Activated CD4-positive, CD25-positive, alpha-beta regulatory T cell treated with anti-CD3 and anti-CD28 coated beads, Interleukin-2, amount 50 U/mL, for 16 hours (primary cell): ENCODE measurements at regions not wholly inside any gene's neighbourhood (a gene's known extent, or its start where the extent isn't known, plus 50 kb on each side); places are given as distances from the start of the nearest gene placed in this dataset.
"Not testable (repeated sequence)": the region's sequence is repeated elsewhere in the genome, so short reads cannot be mapped to it uniquely, and the experiment has no call there.

Experiments
- DNase-seq: peaks from one replicate; pipeline ENCODE4 v3.0.0-alpha.2; 2020; ENCODE audit warnings: low read depth, low spot score

- no peak for DNase-seq
These were observed 132.6 kb upstream of the ZEB1 start for GRCh38 chr10:31186225-31187000.

- DNase-seq, result no peak
These were observed 131.8 kb upstream of the ZEB1 start for GRCh38 chr10:31187182-31187581.

- DNase-seq, result no peak
These were observed 131.3 kb upstream of the ZEB1 start for GRCh38 chr10:31187607-31188210.

- no peak for DNase-seq
These were observed 130.1 kb upstream of the ZEB1 start for GRCh38 chr10:31188792-31189406.

GRCh38 chr10:31190488-31190887 is 128.5 kb upstream of the ZEB1 start:
- DNase-seq, result no peak

- DNase-seq, result no peak
These were observed 126.5 kb upstream of the ZEB1 start for GRCh38 chr10:31192475-31192874.

- DNase-seq, result no peak
These were observed 124.0 kb upstream of the ZEB1 start for GRCh38 chr10:31194986-31195385.

- DNase-seq, result no peak
These were observed 121.1 kb upstream of the ZEB1 start for GRCh38 chr10:31197886-31198285.

- no peak for DNase-seq
These were observed 114.9 kb upstream of the ZEB1 start for GRCh38 chr10:31204090-31204489.

GRCh38 chr10:31207636-31208035 is 111.4 kb upstream of the ZEB1 start:
- no peak for DNase-seq

- DNase-seq, result no peak
These were observed 109.5 kb upstream of the ZEB1 start for GRCh38 chr10:31209478-31209877.

GRCh38 chr10:31210190-31210589 is 108.8 kb upstream of the ZEB1 start:
- DNase-seq, result no peak

GRCh38 chr10:31213959-31214358 is 105.1 kb upstream of the ZEB1 start:
- DNase-seq, result no peak

GRCh38 chr10:31215052-31215451 is 104.0 kb upstream of the ZEB1 start:
- DNase-seq, result no peak

GRCh38 chr10:31219306-31219705 is 99.7 kb upstream of the ZEB1 start:
- DNase-seq, result no peak

GRCh38 chr10:31228780-31229179 is 90.2 kb upstream of the ZEB1 start:
- not testable (repeated sequence) for DNase-seq

GRCh38 chr10:31239961-31240360 is 79.1 kb upstream of the ZEB1 start:
- no peak for DNase-seq

- DNase-seq, result peak; percentile 2
These were observed 76.1 kb upstream of the ZEB1 start for GRCh38 chr10:31242902-31243301.

GRCh38 chr10:31251118-31251517 is 67.9 kb upstream of the ZEB1 start:
- DNase-seq, result not testable (repeated sequence)

- DNase-seq, result no peak
These were observed 65.8 kb upstream of the ZEB1 start for GRCh38 chr10:31253237-31253636.

- DNase-seq, result no peak
These were observed 57.3 kb upstream of the ZEB1 start for GRCh38 chr10:31261511-31262311.

- no peak for DNase-seq
These were observed 56.3 kb upstream of the ZEB1 start for GRCh38 chr10:31262672-31263071.
